A673 (cell line): ENCODE measurements at regions not wholly inside any gene's neighbourhood (a gene's known extent, or its start where the extent isn't known, plus 50 kb on each side); places are given as distances from the start of the nearest gene placed in this dataset.

ENCODE experiments used
- BruUV-seq: library from RNA; stranded (reverse); fragments of 400-500 nt; replicated peaks from 2 replicates; lab custom pipeline; 2021; lab: Mats Ljungman, UMichigan
- CTCF ChIA-PET: fragments of 300-600 bp; sonication (Branson Sonifier 250); formaldehyde crosslinking; loops from one replicate; lab custom pipeline; 2022; ENCODE audit warnings: antibody characterized with exemption; lab: Charles Lee
- POLR2A ChIA-PET: fragments of 300-600 bp; sonication (Branson Sonifier 250); formaldehyde crosslinking; loops from one replicate; lab custom pipeline; 2022; ENCODE audit warnings: antibody characterized with exemption; ENCODE audit not compliant: low non-redundant PET; lab: Charles Lee
- DNase-seq: peaks from one replicate; pipeline ENCODE4 v3.0.0-alpha.2; 2015; ENCODE audit warnings: low spot score
- H3K27ac ChIP-seq: fragments of 200-600 bp; sonication (generic); 2 replicates; pipeline ENCODE4 v1.5.1; 2016; ENCODE audit warnings: mixed run types, low read depth, mild to moderate bottlenecking, mixed read lengths, antibody characterized with exemption, low read length; ENCODE audit not compliant: poor library complexity, severe bottlenecking
- H3K27me3 ChIP-seq: fragments of 200-600 bp; sonication (generic); replicated peaks from 2 replicates; pipeline ENCODE4 v1.6.1; 2017; ENCODE audit warnings: mixed run types, low read depth, mild to moderate bottlenecking, mixed read lengths, antibody characterized with exemption, low read length; ENCODE audit not compliant: insufficient read depth, poor library complexity
- H3K36me3 ChIP-seq: fragments of 200-600 bp; sonication (generic); 2 replicates; pipeline ENCODE4 v1.6.1; 2016; ENCODE audit warnings: mixed run types, mild to moderate bottlenecking, mixed read lengths, antibody characterized with exemption, low read length; ENCODE audit not compliant: insufficient read depth, poor library complexity, severe bottlenecking
- H3K4me1 ChIP-seq: fragments of 200-600 bp; sonication (generic); 2 replicates; pipeline ENCODE4 v1.6.1; 2017; ENCODE audit warnings: mixed run types, mild to moderate bottlenecking, mixed read lengths, antibody characterized with exemption, low read length; ENCODE audit not compliant: insufficient read depth, poor library complexity, severe bottlenecking
- H3K4me3 ChIP-seq: fragments of 200-600 bp; sonication (generic); 2 replicates; pipeline ENCODE4 v1.5.1; 2016; ENCODE audit warnings: low read depth, mixed run types, mild to moderate bottlenecking, mixed read lengths, low read length; ENCODE audit not compliant: poor library complexity, severe bottlenecking
- H3K9me3 ChIP-seq: fragments of 200-600 bp; sonication (generic); 2 replicates; pipeline ENCODE4 v1.6.1; 2016; ENCODE audit warnings: mixed run types, low read depth, mild to moderate bottlenecking, mixed read lengths, antibody characterized with exemption, low read length; ENCODE audit not compliant: poor library complexity, severe bottlenecking
- CTCF ChIP-seq: fragments of 300-800, 200-600 bp; sonication (generic); conservative IDR thresholded peaks from 2 replicates; pipeline ENCODE4 v1.5.1; 2017; ENCODE audit warnings: low read depth, mild to moderate bottlenecking, antibody characterized with exemption, low read length, moderate library complexity, mixed read lengths
- EZH2 ChIP-seq: fragments of 200-600 bp; sonication (generic); IDR thresholded peaks from 2 replicates; pipeline ENCODE4 v1.6.1; 2017; ENCODE audit warnings: borderline replicate concordance, low read depth, mild to moderate bottlenecking, mixed read lengths, antibody characterized with exemption, low read length; ENCODE audit not compliant: poor library complexity, severe bottlenecking
- intact Hi-C: fragments of 100-400 bp; cut with micrococcal nuclease; formaldehyde crosslinking; loops from one replicate; pipeline ENCODE4 v1.10.0; 2022; ENCODE audit not compliant: unreplicated experiment

- Histone ChIP-seq H3K9me3 (no peaks in the 10 kb centered on the region), H3K4me1 (no peaks in the 10 kb centered on the region), H3K36me3 (no peaks in the 10 kb centered on the region), H3K4me3 (no peak overlapping the region), H3K27me3 (no peaks in the 10 kb centered on the region), H3K27ac (no peak overlapping the region)
- no peak for DNase-seq
- no peak for TF ChIP-seq EZH2
- no peak for TF ChIP-seq CTCF
- BruUV-seq = no TSS peak
- intact Hi-C loops = no loop called here
- POLR2A ChIA-PET = no interaction called here
- CTCF ChIA-PET = no interaction called here
Observed at GRCh38 chr5:9847631-9848030, 217.5 kb upstream of the TAS2R1 start.

- no TSS peak for BruUV-seq
- POLR2A ChIA-PET = no interaction called here
- CTCF ChIA-PET = no interaction called here
Observed at GRCh38 chr5:9845185-9845584, 215.0 kb upstream of the TAS2R1 start.

GRCh38 chr5:9841516-9842170 is 211.5 kb upstream of the TAS2R1 start:
- intact Hi-C loops = no loop called here
- CTCF ChIA-PET = no interaction called here

More at GRCh38 chr5:9845185-9845584, 215.0 kb upstream of the TAS2R1 start:
- Histone ChIP-seq H3K27me3 (no peaks in the 10 kb centered on the region), H3K27ac (no peak overlapping the region), H3K4me3 (no peak overlapping the region), H3K36me3 (no peaks in the 10 kb centered on the region), H3K9me3 (no peaks in the 10 kb centered on the region), H3K4me1 (no peaks in the 10 kb centered on the region)
- TF ChIP-seq EZH2 (no peak), CTCF (no peak)
- no peak for DNase-seq
- intact Hi-C loops = no loop called here

More at GRCh38 chr5:9841516-9842170, 211.5 kb upstream of the TAS2R1 start:
- Histone ChIP-seq H3K9me3 (no peaks in the 10 kb centered on the region), H3K27me3 (peaks cover 6% of the 10 kb centered on the region), H3K27ac (no peak overlapping the region), H3K4me3 (no peak overlapping the region), H3K4me1 (no peaks in the 10 kb centered on the region), H3K36me3 (no peaks in the 10 kb centered on the region)
- TF ChIP-seq EZH2 (no peak), CTCF (no peak)
- POLR2A ChIA-PET = no interaction called here
- no peak for DNase-seq
- BruUV-seq = no TSS peak
